Hindlimb muscle (tissue), 1 donor: ENCODE measurements at regions not wholly inside any gene's neighbourhood (a gene's known extent, or its start where the extent isn't known, plus 50 kb on each side); places are given as distances from the start of the nearest gene placed in this dataset.

Experiments used
- DNase-seq: peaks from one replicate; pipeline ENCODE4 v3.0.0-alpha.2; 2013

DNA sequence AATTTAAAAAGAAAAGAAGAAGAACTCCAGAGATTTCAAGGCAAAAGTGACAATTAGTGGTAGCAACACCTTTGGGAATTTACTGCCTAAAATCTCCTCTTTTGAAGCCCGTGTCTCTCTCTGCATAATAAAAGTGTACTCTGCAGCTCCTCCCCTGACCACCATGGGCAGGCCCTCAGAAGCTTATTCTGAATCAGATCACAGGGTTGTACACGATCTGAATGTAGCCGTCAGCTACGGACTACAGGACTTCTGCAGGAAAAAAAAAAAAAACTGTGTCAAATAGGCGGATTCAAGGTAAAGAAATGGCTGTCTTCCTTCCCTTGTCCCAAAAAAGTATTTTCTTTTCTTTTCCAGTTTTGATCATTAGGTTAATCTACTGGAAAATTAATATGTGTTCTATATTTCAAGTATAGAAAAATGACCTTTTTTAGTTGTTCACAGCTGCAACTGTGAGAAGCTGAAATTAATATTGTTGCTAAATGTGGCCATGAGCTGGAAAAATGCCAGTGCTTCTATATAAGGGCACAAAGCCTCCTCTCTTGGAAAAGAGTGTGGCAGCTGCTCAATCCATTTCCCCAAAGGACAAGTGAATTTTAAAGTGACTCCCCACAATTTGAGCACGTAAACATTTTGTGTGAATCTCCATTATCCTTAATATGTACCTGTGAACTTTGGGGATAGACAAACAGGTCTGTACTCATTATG lies 397.4 kb downstream of the C6orf118 start:
- DNase-seq: peak; percentile 42

DNA sequence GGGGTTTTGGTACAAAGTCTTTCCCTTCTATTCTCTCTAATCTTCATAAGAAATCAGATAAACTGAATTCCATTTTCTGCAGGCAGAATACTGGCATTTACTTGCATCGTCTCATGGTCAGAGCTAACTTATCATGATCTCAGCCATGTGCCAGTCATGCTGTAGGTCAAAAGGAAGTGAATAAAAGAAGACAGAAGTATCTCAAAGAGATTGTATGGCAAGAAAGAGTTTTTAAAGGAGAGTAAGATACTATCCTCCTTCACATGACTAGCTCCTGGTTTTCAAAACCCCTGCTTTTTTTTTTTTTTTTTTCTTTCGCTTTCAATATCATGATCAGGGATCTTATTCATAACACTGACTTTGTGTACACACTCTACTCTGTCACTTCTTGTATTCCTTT lies 398.3 kb downstream of the C6orf118 start:
- no peak for DNase-seq

- DNase-seq: no peak
Observed at GRCh38 chr6:164906766-164907165, 402.6 kb downstream of the C6orf118 start.

- DNase-seq: no peak
Observed at GRCh38 chr6:164905311-164905710, 404.1 kb downstream of the C6orf118 start.

- no peak for DNase-seq
Observed at GRCh38 chr6:164898412-164898811, 411.0 kb downstream of the C6orf118 start.

DNA sequence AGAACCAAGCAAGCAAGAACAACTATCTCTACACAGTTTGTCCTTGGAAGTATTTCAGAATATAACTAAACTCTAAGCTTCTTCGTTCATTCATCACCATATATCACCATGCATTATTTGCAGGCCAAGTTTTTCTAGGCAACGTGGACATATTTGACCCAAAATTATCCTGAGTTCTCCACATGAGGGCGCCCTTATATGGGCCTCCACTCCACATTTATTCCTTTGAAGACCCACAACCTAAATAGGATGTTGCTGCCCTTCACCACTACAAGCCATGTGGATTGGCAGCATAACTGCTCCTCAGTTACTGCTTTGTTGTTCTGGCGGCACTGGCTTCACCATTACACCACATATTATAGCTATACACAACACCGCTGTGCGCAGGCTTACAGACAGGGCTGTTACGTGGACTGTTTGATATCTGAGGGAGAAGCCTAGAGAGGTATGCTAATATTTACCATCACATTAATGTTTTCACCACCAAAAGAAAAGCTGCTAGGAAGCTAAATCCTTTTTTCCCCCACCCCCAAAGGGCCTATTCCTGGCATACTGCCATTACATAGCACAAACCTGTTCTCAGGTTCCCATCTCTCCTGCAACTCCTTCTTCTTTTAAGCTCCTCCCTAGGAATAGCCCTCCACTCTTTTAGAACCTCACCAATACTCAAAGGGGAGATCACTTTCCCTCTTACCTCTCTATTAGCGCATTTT lies 411.7 kb downstream of the C6orf118 start:
- DNase-seq: no peak

- DNase-seq: no peak
Observed at GRCh38 chr6:164889980-164890379, 419.4 kb downstream of the C6orf118 start.

- DNase-seq: no peak
Observed at GRCh38 chr6:164887660-164888059, 421.7 kb downstream of the C6orf118 start.

GRCh38 chr6:164882236-164882635 lies 427.2 kb downstream of the C6orf118 start:
- no peak for DNase-seq

GRCh38 chr6:164871783-164872182 lies 437.6 kb downstream of the C6orf118 start:
- no peak for DNase-seq

- no peak for DNase-seq
Observed at GRCh38 chr6:164870164-164870563, 439.2 kb downstream of the C6orf118 start.

DNA sequence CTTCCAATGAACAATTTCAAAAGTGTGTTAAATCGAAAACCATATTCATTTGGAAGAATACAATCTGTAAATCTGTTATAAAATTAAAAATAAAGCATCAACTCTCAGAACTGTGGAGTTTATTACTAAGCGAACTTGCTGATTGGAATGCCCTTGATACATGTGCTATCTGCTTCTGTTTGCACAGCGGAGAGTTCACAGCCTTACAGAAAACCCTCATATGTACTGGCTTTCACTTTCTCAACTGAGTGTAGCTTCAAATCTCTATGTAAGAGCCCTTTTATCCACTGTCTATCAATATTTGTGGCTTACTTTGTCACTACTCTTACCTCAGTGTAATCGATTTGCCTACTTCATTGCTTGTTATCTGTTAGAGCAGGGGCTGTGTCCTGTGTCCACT lies 447.4 kb downstream of the C6orf118 start:
- DNase-seq: no peak

DNA sequence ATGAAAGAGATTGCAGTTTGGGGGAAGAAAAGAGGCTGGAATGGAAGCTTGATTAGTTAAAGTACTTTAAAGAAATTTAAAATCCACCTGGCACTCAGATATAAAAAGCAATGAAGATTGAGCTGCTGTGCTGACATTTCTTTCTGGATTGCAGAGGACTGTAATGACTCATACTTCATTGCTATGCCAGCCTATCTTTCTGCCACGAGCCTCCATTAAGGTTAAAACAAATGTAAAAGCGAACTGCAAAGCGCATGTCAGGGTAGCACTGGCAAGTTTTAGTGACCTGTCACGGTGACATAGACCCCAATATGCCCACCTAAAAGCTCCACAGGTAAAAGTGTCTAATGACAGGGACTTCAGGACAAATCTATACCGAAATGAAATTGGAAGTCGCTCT lies 449.6 kb downstream of the C6orf118 start:
- no peak for DNase-seq

GRCh38 chr6:164856138-164856537 lies 453.3 kb downstream of the C6orf118 start:
- no peak for DNase-seq

- DNase-seq: no peak
Observed at GRCh38 chr6:164855281-164855680, 454.1 kb downstream of the C6orf118 start.

- DNase-seq: no peak
Observed at GRCh38 chr6:164854526-164854925, 454.9 kb downstream of the C6orf118 start.

DNA sequence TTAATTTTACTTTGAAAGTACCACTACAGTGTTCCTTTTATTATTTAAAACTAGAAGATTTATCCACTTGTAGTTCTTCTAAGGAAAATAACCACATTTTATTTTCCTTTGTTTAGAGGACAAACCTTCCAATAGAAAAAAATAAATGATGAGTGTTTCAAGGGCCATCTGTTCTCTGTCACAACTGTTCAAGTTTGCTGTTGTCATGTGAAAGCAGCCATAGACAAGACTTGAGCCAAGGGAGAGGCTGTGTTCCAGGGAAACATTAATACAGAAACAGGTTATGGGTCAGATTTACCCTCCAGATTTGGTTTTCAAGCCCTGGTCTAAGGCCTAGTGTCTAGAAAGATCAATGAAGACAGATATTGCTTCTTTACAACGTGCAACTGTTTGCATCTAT lies 463.6 kb downstream of the C6orf118 start:
- DNase-seq: no peak

GRCh38 chr6:164842085-164842484 lies 467.3 kb downstream of the C6orf118 start:
- no peak for DNase-seq

- no peak for DNase-seq
Observed at GRCh38 chr6:164838068-164838615, 471.3 kb downstream of the C6orf118 start.

DNA sequence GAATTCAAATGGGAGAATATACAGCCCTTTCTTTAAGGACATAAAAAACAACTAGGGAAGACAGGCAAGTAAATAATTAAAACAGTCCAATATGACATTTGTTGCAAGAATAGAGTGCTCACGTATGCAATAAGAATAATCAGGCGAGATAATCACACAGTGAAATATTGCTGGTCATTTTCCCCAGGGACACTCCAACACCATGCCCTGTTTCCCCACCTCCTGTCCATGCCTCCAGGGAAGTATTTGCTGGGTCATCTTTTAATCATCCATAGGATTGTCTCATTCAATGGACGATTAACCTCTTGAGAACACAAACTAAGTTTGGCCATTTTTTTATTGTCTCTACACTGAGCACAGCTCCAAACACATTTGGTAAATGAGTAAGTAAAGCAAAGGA lies 472.9 kb downstream of the C6orf118 start:
- no peak for DNase-seq

GRCh38 chr6:164832410-164832809 lies 477.0 kb downstream of the C6orf118 start:
- DNase-seq: no peak

DNA sequence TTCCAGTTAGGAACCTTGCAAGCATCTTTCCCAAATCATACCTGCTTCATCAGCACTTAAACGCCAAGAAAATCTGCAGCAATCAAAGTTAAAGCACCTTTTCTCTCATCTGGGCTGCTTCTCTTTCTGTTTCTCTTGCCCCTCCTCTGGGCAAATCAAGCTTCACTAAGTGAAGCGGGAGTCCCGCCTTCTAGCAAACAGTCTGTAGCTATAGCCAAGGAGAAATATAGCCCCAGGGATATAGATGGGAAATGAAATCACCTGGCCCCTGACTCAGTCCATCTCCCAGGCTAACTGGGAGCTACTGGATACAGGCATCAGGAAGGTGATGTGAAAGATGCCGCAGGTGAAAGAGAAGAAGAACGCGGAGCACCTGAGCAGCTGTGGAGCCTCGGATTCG lies 481.9 kb downstream of the C6orf118 start:
- DNase-seq: no peak

DNA sequence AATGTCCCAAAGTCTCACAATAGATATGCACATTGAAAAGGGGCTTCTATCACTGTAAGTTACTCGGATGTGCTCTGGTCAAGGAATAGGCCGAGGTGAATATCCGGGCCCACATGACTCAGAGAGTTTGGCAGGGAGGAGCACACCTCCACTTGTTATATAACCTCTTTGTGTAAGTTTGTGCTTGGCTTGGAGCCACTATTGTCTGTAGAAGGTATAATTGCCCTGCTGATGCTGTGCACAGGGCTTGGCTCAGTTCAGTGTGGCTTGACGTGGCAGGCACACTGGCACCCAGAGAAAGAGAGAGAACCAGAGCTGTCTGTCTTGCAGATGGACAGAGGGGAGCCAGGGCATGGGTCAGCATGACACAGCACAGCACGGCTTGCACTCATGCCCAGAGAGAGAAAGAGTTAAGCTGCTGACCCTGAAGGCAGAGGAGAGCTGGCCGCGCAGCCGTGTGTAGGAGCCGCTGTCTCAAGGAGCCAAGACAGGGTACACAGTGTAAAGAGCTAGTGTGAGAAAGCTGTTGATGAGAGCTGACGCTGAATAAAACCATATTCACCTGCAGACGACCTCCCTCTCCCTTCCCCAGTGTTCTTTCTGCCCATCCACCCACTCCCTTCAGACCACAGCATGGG lies 482.5 kb downstream of the C6orf118 start:
- no peak for DNase-seq

DNA sequence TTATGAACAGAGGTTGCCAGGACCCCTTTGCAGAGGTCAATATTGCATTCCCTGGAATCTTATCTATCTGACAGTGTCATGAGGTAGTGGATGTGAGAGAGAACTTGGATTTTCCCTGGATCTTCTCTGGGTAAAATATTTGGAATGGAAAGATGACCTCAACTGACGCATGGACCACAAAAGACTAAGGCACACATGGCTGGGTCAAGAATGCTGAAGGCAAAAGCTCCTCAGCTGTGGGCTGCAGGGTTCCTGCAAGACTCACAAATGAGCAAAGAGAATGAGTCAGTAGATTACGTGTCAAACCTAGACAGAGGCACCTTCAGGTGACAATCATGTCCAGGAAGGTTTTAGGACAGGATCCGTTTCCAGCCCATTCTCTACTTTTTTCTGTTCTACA lies 484.0 kb downstream of the C6orf118 start:
- DNase-seq: no peak
